ENCODE measurements at regions not wholly inside any gene's neighbourhood (a gene's known extent, or its start where the extent isn't known, plus 50 kb on each side); places are given as distances from the start of the nearest gene placed in this dataset.

DNA sequence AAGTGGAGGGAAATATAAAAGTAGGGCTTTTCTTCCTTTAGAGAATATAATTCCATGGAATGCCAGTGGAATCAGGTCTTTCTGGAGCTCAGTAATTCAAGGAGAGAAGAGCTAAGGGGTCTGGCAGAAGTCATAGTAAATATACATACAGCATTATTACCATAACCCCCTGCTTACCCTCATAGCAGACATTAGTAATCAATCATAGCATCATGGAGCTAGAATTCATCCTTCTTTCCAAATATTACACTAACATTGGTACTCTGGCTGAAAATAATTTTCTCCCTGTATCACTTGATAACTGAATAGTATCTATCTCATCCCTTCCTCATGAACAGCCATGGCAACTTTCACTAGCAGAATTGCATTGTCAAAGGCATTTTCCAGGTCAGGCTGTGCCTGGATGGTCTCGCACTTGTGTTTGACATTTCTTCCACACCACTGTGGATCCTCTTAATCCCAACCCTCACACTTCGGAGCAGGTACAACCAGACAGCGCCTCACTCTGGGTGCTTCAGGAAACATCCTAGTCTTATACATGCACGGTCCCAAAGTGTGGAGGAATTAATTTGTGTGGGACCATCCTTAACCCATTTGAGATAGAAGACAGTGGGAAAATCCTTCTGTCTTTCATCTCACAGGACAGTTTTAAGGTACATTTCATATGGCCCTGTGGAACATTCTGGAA is 84.2 kb upstream of the SEC11C start:
- in situ Hi-C loops (cut with MboI) = no loop called here
- no peak for DNase-seq (ENCODE audit: extremely low read depth in 1 of 4, low spot score in 3 of 4)
- intact Hi-C loops (cut with micrococcal nuclease) = loop anchor here (10.0 kb wide), 1 partner anchor 531 kb away; no protein-coding TSS in a partner anchor
- no peak for FAIRE-seq
- BruUV-seq (replicated peaks) = no TSS peak
- Histone ChIP-seq H3K4me2 (ENCODE audit: insufficient read depth, low read length) (no peak overlapping the region), H3K9ac (ENCODE audit: insufficient read depth in 1 of 2, low read depth in 2 of 2, low read length in 2 of 2) (no peak overlapping the region), H3K79me2 (ENCODE audit: control insufficient read depth, insufficient read depth, low read length) (no peaks in the 10 kb centered on the region), H3K4me3 (no peak overlapping the region), H3K4me1 (replicated peaks in 1 of 2; ENCODE audit: control insufficient read depth in 2 of 2, insufficient read depth in 2 of 2, low read length in 2 of 2) (no peaks in the 10 kb centered on the region), H2AFZ (ENCODE audit: low read depth, low read length) (no peak overlapping the region), H3K9me3 (replicated peaks; ENCODE audit: control insufficient read depth, insufficient read depth, low read depth, low read length) (no peaks in the 10 kb centered on the region), H3K27me3 (ENCODE audit: control insufficient read depth in 2 of 2, insufficient read depth in 2 of 2, low read length in 2 of 2) (peaks cover 0 to 12% of the 10 kb centered on the region in 2 experiments; a peak in 2 of 5 replicates), H3K27ac (ENCODE audit: extremely low read depth, low read depth, low read length) (no peak overlapping the region), H3K9me1 (ENCODE audit: control insufficient read depth, insufficient read depth, low read length) (no peaks in the 10 kb centered on the region), H4K20me1 (replicated peaks; ENCODE audit: control insufficient read depth, insufficient read depth, low read length) (no peaks in the 10 kb centered on the region), H3K36me3 (ENCODE audit: control insufficient read depth, insufficient read depth, low read length) (no peaks in the 10 kb centered on the region)
- no peak for ATAC-seq
- WGBS (ENCODE audit: insufficient coverage, low coverage, missing lambda C conversion rate) = 0% methylated on average over 4 of the region's 4 CpGs
- CTCF ChIA-PET (ENCODE audit: low intra/inter-chr PET ratio) = interaction anchor here (1.0 kb wide), 1 partner anchor 273 kb away, joined by 3 read pairs; no protein-coding TSS in a partner anchor
- POLR2A ChIA-PET = no interaction called here
- TF ChIP-seq SRF (CRISPR knock-in tag; IDR thresholded peaks at IDR 0.05) (no peak), MLLT1 (IDR thresholded peaks at IDR 0.05) (0 out of 4 replicates have a peak, but pooled peaks of 1 of the 2 experiments have one; percentile 39), ZNF551 (CRISPR knock-in tag; IDR thresholded peaks at IDR 0.05) (no peak), GTF2E2 (tag; IDR thresholded peaks at IDR 0.05) (no peak), MTA2 (IDR thresholded peaks at IDR 0.05; ENCODE audit: low read depth) (no peak), RCOR1 (IDR thresholded peaks at IDR 0.05; ENCODE audit: borderline replicate concordance in 1 of 2, low read depth in 2 of 2, low read length in 2 of 2) (no peak)
